ENCODE measurements at regions not wholly inside any gene's neighbourhood (a gene's known extent, or its start where the extent isn't known, plus 50 kb on each side); places are given as distances from the start of the nearest gene placed in this dataset.
"Not testable (repeated sequence)": the region's sequence is repeated elsewhere in the genome, so short reads cannot be mapped to it uniquely, and the experiment has no call there.

DNA sequence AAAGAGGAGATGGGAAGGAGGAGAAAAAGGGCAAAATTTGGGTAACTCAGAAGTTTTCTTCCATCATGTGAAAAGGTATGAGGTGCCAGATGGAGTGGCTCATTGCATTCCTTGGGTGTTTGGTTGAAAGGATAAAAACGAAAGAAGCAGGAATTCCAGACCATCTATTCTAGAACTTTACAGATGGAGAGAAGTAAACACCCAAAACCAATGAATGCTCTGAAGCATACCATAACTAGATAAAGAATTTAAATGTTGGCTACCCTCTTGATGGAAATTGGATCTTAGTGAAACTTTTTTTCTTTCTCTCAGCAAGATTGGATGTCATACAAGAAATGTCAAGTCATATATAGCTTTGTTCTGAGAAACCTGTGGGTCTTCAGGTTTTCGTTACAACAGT lies 175.6 kb upstream of the FAR2 start:
- DNase-seq (ENCODE audit: insufficient read length, low spot score) (no peak), FAIRE-seq (no peak)

DNA sequence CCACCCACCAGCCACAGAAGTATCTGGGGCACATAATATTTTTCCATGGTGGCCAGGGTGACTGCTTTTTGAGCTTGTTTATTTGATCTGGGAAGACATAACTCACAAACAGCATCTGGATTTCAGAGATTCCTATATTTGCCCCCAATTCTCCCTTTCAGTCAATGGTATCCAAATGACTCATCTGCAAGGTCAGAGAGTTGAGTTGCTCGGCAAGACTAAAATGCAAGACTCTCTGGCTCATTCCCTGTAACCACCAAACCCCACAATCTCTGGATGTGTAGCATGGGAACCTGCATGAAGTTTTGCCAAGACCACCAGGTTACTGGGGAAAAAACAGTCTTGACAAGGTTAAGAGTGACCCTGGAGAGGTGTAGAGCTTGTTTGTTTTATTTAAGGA lies 174.9 kb upstream of the FAR2 start:
- FAIRE-seq = no peak

DNA sequence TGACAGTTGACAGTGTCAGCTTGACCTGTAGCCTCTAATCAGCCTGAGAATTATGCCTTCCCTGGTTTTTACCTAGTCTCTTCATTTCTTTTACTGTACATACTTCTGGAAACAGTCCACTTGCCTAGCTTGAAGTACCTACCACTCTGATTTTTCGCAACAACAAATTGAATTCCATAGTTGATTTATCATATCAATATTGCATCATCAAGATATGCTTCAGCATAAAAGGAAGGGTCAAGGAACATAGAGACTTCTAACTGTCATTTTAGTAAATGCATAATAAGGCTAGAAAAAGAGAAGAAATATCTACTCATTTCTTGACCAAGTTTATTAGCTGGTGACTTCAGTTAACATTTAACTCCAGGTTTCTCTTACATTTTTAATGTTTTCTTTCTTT lies 174.2 kb upstream of the FAR2 start:
- no peak for FAIRE-seq
- DNase-seq (ENCODE audit: insufficient read length, low spot score) = no peak

More for the DNA sequence above, 174.9 kb upstream of the FAR2 start:
- no peak for DNase-seq (ENCODE audit: insufficient read length, low spot score)

DNA sequence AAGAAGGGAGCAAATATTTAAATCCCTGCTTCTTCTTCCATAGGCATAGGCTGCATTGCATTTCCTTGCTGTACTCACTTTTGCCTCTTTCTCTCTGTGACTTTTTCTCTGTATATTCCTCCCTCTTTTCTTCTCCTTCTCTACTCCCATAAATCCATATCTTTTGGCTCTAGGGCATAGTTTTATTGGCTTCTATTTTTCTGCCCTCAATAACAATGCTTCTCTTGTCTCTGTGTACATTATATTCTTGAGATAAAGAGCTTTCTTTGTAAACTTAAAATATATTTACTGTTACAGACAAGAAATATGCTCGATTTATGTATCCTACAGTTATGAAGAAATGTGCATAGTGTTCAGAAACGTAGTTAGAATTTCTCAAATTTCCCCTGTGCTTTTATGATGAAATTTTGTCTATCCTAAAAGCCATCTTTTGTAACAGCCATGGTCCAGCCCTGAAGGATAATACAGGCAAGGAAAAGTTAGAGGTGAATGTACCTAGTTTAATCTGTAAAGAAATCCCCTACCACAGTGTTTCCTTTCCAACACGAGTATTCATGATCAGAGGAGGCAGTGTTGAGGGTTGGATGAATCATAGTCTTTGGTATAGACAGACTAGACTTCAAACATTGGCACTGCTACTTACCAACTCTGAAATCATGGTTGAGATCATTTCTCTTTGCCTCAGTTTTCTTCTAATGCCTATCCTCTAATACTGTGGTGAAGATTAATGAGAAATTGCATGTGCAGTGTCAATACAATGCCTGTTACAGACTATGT lies 173.3 kb upstream of the FAR2 start:
- FAIRE-seq (no peak), DNase-seq (ENCODE audit: insufficient read length, low spot score) (no peak)

DNA sequence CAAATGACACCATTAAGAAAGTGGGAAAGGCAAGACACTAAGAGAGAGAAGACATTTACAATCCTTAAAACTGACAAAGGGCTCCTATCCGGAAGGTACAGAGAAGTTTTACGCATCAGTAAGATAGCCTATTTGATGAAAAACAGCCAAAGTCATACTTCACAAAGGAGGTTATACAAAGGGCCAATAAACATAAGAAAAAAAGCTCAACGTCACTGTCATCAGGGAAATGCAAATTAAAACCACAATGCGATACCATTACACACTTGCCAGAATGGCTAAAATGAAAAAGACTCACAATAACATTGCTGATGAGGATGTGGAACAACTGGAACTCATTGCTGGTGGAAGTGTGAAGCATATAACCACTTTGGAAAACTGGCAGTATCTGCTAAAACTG lies 168.6 kb upstream of the FAR2 start:
- no peak for FAIRE-seq
- no peak for DNase-seq (ENCODE audit: insufficient read length, low spot score)

DNA sequence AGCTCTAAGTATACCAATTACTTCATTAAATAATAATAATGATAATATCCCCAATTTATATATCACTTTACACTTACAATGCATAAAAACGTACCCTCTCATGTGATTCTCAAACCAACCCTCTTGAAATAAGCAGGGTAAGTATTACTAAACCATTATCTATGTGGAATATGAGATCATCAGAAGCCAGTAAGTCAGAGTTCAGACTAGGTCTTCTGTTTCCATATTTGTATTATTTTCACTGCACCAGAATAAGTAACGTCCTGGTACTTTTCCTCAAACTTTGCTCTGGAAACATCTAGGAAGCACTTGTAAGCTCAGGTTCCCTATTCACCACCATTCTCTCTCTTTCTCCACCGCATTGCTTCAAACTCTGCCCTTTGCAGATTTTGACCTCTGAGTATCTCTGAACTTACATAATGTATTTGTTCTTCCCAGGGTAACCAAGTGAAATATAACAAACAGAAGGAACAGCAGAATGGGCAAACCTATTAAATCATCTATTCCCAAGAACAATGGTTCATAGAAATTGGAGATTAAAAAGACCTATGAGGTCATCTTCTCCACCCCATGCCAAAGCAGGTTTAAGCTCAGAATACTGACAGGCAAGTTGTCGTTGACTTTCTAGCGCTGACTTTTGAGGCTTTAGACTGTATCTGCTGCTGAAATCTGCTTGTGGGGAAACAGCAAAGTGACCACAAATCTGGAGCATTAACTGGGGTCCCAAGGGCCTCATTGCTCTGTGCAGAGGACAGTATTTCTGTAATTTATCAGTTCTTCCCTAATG lies 161.3 kb upstream of the FAR2 start:
- FAIRE-seq (no peak), DNase-seq (ENCODE audit: insufficient read length, low spot score) (no peak)

DNA sequence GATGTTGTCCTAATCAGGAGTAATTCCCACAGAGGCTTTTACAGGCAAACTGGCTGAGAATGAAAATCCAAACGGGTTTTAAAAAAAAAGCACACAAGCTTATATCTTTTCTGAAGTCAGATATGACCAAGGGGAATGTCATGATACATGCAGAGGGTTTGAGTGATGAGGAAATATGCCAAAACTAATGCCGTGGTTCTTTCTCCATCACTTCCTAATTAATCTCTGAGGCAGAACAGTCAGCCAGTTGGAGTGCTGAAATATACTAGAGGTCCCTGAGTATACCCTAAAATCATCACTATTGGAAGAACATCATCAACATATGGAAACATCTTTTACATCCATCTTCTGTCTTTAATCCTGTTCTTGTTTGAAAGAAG lies 160.8 kb upstream of the FAR2 start:
- FAIRE-seq (no peak), DNase-seq (ENCODE audit: insufficient read length, low spot score) (no peak)

DNA sequence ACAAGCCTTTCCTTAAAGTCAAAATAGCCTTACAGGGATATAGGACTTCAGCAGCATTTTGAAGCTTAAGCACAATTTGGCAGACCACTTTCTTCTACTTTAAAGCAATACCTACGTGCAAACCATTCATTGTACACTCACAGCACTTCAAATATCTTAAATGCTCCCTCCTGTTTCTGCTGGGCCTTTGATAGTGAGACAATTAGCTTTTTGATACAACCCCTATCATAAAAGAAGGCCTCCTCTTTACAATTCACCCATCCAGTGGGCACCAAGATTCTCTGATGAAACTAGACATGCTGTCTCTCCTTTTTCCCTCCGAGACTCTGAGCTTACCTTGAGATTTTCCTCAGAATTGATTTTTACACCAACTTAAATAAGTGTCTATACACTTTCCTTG lies 157.5 kb upstream of the FAR2 start:
- FAIRE-seq (no peak), DNase-seq (ENCODE audit: insufficient read length, low spot score) (no peak)

DNA sequence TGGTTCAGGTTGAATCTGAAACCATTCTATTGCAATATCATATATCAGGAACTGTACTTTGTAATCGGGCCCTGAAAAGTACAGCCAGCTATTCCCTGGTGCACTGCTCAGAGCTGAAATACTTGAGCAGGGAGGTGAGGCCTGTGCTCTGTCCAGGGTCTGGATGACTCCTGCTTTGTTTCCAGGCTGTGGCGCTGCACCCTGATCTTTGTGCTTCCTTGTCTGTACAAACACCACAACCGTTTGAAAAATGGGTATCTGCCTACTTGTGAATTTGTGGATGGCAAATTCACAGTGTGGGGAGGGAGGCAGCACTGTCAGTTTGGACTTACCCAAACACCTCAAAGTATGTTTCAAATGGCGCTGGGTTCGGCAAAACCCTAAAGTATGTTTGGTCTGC lies 155.4 kb upstream of the FAR2 start:
- DNase-seq (ENCODE audit: insufficient read length, low spot score) (no peak), FAIRE-seq (no peak)

DNA sequence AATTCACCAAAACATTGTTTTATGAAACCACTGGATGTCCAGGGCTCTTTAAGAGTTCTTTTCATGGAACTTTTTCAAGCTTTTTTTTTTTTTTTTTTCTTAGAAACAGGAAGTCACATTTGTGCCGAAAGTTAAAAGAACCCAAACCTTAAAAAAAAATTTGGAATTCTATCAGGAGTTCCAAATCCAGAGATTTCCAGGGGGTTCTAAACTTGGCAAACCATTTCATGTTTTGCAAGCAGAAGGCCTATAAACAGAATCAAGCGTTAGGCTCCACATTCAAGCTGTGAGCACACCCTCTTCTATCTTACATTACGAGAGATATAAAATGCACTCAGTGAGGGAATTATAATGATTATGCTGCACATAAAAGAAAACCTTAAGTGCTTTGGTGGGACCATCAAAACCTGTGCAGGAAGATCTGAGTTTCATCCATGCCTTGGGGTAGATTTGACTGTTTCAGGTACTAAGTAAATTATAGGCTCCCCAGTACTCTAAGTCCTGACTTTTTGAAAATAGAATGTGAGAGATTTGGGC lies 154.8 kb upstream of the FAR2 start:
- no peak for FAIRE-seq
- DNase-seq (ENCODE audit: insufficient read length, low spot score) = no peak

DNA sequence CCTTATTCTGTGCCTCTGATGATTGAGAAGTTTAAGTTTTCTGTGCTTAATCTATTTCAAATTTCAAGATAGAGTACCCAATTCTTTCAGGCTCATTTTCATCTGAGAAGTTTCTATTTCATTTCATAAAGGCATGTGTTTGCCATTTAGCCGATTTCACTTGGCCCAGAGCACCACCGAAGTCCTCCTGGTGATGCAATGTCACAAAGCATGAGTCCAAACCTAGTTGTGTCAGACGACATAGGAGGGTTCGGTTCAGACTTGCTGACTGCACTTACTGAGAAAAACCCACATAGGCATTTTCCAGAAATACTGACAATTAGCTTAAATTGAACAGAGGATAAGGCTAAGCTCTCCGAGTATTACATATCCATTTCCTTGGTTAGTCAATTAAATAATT lies 152.4 kb upstream of the FAR2 start:
- DNase-seq (ENCODE audit: insufficient read length, low spot score) = no peak
- no peak for FAIRE-seq

DNA sequence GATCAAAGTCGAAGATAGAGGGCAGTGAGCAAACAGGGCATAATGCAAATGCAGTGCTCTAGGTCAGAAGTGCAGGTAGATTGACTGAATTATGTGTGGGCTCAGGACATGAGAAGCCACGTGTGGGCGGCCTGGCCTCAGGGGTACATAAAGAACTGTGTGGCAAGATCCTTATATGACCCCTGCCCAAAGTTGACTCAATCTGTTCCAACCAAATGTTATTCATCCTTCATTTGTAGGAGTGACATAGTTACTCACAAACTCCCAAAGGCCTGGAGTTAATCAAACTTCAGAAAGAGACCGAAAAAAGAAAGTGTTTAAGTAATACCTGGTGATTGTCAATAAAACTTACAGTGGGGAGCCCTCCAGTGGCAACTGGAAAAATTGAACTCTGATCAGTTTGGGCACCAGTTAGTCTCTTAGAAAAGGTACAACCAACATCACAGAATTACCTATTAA lies 150.4 kb upstream of the FAR2 start:
- FAIRE-seq = no peak
- DNase-seq (ENCODE audit: insufficient read length, low spot score) = no peak

DNA sequence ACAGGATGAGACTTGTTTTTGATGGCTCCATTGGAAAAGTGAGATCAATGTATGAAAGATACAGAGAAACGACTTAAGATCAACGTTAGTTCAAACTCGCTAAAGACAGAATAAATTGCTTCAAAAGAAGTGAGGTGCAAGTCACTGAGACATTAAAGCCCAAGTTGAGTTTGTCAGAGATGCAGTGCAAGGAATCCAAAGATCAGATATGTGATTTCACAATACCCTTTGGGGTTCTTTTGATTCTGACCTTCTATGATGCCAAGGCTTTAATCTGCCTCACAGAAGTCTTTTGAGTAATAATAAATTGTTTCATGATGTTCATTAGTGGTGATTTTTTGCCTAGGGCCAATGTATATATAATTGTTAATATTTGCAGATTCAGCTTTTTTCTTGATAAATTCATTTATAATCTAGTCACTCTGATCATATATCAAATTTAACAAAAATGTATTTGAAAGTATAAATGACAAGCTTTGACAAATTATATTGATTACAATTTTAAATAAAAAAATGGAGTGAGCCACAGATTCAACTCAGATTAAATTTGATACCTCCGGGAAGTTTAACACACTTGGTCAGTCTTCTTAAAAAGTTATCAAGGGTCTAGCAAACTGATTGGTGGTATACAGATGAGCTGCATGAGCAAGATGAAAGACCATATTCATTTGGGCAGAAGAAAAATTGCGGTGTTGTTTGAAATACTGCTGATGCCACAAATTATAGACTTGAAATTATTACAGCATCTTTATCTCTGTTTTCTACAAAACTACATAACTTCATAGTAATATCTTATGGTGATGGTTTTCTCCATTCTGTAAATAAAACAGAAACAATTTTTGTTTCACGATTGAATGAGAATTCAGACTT lies 144.8 kb upstream of the FAR2 start:
- FAIRE-seq = no peak
- DNase-seq (ENCODE audit: insufficient read length, low spot score) = no peak

DNA sequence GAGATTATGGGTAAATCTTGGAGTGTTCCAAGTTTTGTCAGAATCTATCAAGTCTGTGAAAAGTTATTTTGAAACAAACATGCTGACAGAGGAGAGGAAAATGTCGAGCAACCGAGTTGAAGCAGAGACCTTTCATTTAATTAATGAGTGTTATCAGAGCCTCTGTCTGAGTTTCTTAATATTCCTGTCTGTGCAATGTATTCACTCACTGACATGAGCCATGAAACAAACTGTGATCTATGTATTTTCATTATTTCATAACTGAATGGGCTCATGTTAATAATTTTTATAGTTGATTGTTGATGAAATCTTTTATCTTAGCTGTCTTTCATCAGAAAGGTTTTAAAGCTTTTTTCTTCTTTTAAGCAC lies 144.2 kb upstream of the FAR2 start:
- DNase-seq (ENCODE audit: insufficient read length, low spot score) = no peak

DNA sequence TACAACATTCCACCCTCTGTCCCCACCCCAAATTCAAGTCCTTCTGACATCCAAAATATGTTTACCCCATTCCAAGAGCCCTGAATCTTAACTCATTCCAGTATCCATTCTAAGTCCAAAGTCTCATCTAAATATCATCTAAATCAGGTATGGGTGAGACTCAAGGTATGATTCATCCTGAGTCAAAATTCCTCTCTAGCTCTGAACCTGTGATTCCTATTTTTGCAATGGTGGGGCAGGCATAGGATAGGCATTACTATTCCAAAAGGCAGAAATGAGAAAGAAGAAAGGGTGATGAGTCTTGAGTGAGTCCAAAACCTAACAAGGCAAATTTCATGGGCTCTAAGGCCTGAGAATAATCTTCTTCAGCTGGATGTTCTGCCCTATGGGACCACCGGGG lies 140.3 kb upstream of the FAR2 start:
- FAIRE-seq = no peak
- DNase-seq (ENCODE audit: insufficient read length, low spot score) = no peak

More for the DNA sequence above, 144.2 kb upstream of the FAR2 start:
- FAIRE-seq = no peak

DNA sequence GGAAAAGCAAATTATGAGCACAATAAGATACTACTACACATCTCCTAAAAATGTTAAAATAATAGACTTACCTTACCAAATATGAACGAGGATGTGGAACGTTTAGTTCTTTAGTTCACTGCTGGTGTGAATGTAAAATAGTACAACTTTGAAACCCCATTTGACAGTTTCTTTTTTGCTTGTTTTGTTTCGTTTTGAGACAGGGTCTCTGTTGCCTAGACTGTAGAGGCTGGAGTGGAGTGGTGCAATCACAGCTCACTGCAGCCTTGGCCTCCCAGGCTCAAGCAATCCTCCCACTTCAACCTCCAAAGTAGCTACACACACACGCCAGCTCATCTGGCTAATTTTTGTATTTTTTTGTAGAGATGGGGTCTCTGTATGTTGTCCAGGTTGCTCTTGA lies 136.4 kb upstream of the FAR2 start:
- no peak for DNase-seq (ENCODE audit: insufficient read length, low spot score)
- FAIRE-seq = no peak

DNA sequence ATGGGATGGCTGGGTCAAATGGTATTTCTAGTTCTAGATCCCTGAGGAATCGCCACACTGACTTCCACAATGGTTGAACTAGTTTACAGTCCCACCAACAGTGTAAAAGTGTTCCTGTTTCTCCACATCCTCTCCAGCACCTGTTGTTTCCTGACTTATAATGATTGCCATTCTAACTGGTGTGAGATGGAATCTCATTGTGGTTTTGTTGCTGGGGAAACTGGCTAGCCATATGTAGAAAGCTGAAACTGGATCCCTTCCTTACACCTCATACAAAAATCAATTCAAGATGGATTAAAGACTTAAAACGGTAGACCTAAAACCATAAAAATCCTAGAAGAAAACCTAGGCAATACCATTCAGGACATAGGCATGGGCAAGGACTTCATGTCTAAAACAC lies 131.5 kb upstream of the FAR2 start:
- FAIRE-seq = not testable (repeated sequence)

DNA sequence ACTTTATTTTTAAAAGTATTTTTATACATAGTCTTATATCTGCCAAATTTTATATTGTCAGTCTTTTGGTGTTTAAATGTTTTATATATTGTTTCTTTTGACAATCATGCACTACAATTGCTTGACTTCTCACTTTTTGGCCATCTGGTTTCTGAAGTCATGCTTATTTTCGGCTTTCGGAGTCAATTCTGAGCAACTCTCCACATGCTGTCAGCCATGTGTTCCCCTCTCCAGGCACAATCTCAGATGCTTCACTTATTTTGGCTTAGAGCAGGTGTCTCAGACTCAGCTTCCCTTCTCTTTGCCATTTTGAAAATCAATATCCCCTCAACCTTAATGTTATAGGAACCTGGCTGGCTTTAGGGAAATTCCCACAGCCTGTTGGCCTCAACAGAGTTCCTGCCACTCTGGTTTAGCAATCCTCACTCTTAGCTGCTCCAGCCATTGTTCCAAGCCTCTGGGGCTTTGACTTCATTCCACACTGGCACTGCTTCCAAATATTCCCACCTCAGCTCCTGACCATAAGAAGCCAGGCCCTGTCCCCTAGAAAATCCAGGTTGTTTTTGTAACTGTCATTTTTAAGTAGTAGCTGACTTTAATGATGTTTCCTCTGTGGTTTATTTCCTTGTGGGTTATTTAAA lies 125.5 kb upstream of the FAR2 start:
- no peak for DNase-seq (ENCODE audit: insufficient read length, low spot score)
- FAIRE-seq = no peak

More for the DNA sequence above, 131.5 kb upstream of the FAR2 start:
- not testable (repeated sequence) for DNase-seq (ENCODE audit: insufficient read length, low spot score)

DNA sequence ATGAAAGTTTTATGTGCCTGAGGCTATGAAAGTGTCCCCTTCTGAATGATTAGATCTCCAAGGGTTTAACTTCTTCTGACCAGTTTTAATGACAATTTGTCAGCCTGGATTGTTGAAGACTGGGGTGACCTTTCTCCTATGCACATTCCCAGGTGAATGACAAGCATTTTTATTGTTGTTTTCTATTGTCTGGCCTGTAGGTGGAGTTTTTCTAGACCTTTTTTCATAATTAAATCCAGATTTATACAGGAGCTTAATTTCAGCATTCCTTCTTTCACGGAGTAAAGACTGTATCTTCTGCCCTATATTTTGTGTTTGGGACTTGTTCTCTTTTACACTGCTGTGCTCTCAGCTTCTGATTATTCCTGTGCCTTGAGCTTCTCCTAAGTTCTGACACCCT lies 125.0 kb upstream of the FAR2 start:
- no peak for FAIRE-seq

DNA sequence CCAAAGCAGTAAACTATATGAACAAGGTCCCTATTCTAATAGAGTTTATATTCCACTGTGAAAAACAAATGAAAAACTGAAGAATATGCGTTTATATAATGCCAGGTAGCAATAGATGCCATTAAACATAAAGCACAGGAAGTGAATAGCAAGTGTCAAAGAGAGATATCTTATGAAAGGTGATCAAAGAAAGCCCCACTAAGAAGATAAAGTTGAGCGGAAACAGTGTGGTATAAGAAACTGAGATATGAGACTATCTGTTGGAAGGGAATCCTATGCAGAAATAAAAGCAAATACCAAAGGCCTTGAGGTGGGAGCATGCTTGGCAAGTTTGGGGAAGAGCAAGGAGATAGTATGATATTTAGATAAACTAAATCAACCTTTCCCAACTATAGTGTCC lies 123.1 kb upstream of the FAR2 start:
- no peak for FAIRE-seq
- no peak for DNase-seq (ENCODE audit: insufficient read length, low spot score)

More for the DNA sequence above, 125.0 kb upstream of the FAR2 start:
- no peak for DNase-seq (ENCODE audit: insufficient read length, low spot score)

DNA sequence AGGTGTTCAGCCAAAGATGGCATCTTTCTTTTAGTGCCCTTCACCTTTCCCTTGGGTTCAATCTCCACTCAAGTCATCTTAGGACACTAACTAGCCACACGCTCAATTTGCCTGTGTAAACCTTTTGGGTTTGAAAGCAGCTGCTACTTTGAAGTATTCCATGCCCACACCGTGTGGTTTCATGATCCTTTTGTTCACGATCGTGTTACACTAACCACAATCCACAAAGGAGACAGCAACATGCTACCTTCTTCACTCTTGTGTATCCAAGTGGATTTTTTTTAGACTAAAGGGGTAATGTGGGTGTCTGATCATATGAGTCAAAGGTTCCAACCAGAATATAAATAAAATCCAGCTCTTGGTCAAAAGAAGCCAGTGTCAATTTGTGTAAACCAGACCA lies 122.7 kb upstream of the FAR2 start:
- FAIRE-seq (no peak), DNase-seq (ENCODE audit: insufficient read length, low spot score) (no peak)
